ENCODE measurements at regions not wholly inside any gene's neighbourhood (a gene's known extent, or its start where the extent isn't known, plus 50 kb on each side); places are given as distances from the start of the nearest gene placed in this dataset.

DNA sequence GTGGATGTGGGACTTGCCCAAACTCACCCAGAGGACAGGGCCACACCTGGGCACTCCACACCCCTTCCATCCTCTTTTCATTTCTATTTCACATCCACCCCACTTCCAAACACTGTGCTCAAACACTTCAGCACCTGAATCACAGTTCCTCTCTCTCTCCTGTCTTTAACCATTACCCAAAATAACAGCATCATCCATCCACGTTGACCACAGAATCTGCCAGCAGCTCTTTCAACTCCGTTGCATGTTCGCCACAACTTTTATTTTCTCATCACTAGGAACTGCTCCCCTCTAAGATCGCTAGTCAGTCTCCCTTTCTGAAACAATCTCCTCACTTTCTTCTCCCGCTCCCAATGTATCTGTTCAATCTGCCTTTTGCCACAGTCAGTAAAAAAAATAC, 121.6 kb upstream of the HNRNPA3 start:
- TF ChIP-seq, protein P1, sequence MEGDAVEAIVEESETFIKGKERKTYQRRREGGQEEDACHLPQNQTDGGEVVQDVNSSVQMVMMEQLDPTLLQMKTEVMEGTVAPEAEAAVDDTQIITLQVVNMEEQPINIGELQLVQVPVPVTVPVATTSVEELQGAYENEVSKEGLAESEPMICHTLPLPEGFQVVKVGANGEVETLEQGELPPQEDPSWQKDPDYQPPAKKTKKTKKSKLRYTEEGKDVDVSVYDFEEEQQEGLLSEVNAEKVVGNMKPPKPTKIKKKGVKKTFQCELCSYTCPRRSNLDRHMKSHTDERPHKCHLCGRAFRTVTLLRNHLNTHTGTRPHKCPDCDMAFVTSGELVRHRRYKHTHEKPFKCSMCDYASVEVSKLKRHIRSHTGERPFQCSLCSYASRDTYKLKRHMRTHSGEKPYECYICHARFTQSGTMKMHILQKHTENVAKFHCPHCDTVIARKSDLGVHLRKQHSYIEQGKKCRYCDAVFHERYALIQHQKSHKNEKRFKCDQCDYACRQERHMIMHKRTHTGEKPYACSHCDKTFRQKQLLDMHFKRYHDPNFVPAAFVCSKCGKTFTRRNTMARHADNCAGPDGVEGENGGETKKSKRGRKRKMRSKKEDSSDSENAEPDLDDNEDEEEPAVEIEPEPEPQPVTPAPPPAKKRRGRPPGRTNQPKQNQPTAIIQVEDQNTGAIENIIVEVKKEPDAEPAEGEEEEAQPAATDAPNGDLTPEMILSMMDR (IDR thresholded peaks at IDR 0.05) = no peak
- no peak for TF ChIP-seq EP300 (IDR thresholded peaks at IDR 0.05)
- TF ChIP-seq POLR2A (IDR thresholded peaks at IDR 0.05) = no peak

All from stomach (tissue), 4 donors.